Hematopoietic multipotent progenitor cell treated with erythropoietin and hydrocortisone succinate and interleukin-3 and kit ligand, for 4 days (in vitro differentiated cells): ENCODE measurements at regions not wholly inside any gene's neighbourhood (a gene's known extent, or its start where the extent isn't known, plus 50 kb on each side); places are given as distances from the start of the nearest gene placed in this dataset.
"Not testable (repeated sequence)": the region's sequence is repeated elsewhere in the genome, so short reads cannot be mapped to it uniquely, and the experiment has no call there.

Experiments used
- DNase-seq: peaks from one replicate; pipeline ENCODE4 v3.0.0-alpha.2; 2015

- no peak for DNase-seq
Observed at GRCh38 chr18:42334931-42335330, 379.9 kb downstream of the PIK3C3 start.

DNA sequence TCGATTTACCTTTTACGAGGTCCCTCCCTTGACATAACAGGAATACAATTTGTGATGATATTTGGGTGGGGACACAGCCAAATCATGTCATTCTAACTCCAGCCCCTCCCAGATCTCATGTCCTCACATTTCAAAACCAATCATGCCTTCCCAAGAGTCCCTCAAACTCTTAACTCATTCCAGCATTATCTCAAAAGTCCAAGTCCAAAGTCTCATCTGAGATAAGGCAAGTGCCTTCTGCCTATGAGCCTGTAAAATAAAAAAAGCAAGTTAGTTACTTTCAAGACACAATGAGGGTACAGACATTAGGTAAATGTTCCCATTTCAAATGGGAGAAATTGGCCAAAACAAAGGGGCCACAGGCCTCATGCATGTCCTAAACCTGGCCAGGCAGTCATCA lies 381.1 kb downstream of the PIK3C3 start:
- DNase-seq, result no peak

GRCh38 chr18:42337337-42337736 lies 382.3 kb downstream of the PIK3C3 start:
- not testable (repeated sequence) for DNase-seq

DNA sequence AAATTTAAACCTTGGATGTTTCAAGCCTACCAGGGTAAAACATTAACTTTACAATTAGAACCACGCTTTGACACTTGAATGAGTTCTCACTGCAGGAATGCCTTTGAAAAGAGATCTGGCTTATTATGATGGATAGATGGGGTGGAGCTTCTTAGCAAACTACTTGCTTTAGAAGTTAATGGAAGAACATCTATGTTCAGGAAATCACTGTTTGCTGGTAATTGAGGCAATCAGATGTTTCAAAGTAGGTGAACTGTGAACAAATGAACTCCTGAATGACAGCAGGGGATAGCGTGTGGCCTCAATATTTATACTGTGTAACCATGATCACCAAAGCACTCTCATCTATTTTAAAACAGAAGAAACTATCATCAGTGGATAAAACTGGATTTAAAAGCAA lies 383.6 kb downstream of the PIK3C3 start:
- no peak for DNase-seq

DNA sequence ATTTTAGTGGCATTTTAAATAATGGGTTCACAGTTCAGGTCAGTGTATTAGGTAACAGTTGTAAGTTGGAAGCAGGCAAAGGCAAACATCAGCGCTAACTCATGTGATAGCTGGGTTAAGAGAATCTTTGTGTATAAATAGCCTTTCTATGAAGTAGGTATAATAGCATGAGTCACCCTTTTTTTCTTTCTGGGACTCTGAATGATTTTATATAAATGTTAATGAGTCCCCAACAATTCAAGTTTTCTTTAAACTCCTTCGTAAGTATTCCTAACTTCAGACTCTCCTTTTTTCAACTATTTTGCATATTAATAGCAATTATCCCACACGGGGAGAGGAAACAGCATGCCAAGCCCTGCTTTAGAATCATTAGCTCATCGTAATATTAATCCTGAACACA lies 384.3 kb downstream of the PIK3C3 start:
- no peak for DNase-seq

GRCh38 chr18:42340423-42341009 lies 385.5 kb downstream of the PIK3C3 start:
- DNase-seq, result no peak

GRCh38 chr18:42341423-42341822 lies 386.4 kb downstream of the PIK3C3 start:
- DNase-seq, result no peak

DNA sequence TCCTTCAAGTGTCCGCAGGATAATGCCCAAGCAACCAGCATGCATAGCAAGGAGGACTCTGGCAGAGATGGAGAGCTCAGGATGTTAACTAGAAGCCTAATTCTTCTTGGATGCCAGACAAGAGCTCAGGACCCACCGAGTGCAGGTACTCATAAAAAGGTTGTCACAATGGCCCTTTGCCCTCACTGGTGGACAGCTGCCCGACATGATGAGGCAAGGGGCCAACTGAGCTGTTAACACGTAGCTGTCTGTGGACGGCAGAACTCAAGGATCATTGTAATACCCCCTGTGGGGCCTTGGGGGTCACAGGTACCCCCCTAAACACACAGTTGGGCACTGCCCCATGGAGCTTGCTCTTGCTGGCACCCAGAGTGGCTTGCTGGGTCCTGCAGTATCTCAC lies 393.7 kb downstream of the PIK3C3 start:
- no peak for DNase-seq

DNA sequence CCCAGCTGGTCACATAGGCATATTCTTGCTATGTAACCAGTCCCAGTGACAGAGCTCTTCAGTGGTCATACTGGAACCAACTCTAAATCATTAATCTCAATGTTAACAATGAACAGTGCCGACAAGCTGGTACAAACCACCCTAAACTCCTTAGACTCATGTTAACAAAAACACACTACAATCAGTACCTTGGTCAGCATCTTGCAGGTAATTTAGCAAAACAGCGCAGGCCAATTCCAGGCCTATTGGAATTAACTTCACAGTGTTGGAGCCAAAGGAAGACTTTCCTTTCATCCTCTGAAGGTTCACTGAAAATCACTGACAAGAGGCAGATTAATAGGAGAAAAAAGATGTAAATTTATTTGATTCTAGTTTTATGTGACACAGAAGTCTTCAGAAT lies 396.4 kb downstream of the PIK3C3 start:
- DNase-seq, result no peak

DNA sequence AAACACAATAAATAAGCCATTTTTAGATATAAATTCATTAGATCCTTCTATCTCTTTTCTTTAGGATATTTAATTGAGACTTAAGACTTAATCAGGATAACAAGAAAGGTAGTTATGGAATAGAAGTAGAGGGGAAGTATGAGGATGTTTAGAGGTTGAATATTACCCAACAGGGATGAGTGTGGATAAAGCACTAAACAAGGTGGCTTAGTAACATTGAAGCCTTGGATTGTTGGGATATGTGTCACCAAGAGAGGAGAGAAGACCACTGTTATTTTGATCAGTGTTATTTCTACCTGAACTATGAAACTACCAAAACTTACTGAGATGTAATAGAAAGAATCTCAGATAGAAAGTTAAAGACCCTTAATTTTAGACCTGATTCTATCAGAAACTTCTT lies 405.7 kb downstream of the PIK3C3 start:
- no peak for DNase-seq

- DNase-seq, result no peak
Observed at GRCh38 chr18:42363446-42364441, 408.7 kb downstream of the PIK3C3 start.

GRCh38 chr18:42364766-42365165 lies 409.7 kb downstream of the PIK3C3 start:
- DNase-seq, result no peak

DNA sequence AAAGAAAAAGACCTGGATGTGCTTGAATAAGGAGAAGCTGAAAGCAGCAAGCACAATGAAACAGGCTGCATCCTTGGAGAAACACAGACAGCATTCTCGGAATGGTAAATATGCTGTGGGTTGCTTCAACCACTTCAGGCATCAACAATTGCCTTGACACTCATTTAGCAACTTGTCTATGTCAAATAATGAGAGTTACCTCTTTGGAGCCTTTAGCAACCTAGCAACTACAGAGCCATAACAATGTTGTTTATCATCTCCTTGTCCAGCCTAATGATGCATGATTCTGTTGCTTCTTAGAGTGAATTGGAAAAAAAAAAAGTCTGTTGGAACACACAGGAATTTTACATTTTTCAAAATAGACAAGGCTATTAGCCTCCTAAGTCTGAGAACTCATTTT lies 410.6 kb downstream of the PIK3C3 start:
- DNase-seq, result no peak

DNA sequence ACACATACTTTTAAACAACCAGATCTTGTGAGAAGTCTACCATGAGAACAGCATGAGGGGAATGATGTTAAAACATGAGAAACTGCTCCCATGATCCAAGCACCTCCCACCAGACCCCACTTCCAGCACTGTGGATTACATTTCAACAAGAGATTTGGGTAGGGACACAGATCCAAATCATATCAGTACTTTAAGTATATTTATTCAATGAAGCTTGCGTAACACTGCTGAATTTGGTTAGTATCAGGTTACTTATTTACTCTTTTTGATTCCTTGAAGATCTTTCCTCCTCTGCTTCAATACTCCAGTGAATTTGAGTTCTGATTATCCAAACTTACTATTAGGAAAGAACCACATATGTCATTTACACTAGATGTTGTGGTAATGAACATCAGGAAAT lies 418.6 kb downstream of the PIK3C3 start:
- no peak for DNase-seq

DNA sequence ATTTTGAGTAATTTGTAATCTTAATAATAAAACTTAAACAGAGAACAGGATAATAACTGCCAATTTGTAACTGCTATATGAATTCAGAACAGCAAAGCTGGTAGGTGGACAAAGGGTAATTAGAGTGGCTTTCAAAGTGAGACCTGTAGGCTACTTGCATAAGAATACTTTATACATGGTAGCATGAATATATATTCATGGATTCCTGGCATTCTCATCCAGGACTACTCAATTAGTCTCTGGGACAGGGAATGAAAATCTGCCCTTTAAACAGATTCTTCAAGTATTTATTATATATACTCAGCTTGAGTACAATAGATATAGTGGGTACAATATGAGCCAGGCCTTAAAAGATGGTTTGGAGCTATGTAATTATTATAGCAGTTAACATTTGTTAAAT lies 419.9 kb downstream of the PIK3C3 start:
- DNase-seq, result no peak

GRCh38 chr18:42378854-42379253 lies 423.8 kb downstream of the PIK3C3 start:
- DNase-seq, result not testable (repeated sequence)

GRCh38 chr18:42381236-42381635 lies 426.2 kb downstream of the PIK3C3 start:
- not testable (repeated sequence) for DNase-seq

GRCh38 chr18:42392416-42392815 lies 437.4 kb downstream of the PIK3C3 start:
- no peak for DNase-seq

- no peak for DNase-seq
Observed at GRCh38 chr18:42392926-42393325, 437.9 kb downstream of the PIK3C3 start.

- no peak for DNase-seq
Observed at GRCh38 chr18:42394238-42394637, 439.2 kb downstream of the PIK3C3 start.

DNA sequence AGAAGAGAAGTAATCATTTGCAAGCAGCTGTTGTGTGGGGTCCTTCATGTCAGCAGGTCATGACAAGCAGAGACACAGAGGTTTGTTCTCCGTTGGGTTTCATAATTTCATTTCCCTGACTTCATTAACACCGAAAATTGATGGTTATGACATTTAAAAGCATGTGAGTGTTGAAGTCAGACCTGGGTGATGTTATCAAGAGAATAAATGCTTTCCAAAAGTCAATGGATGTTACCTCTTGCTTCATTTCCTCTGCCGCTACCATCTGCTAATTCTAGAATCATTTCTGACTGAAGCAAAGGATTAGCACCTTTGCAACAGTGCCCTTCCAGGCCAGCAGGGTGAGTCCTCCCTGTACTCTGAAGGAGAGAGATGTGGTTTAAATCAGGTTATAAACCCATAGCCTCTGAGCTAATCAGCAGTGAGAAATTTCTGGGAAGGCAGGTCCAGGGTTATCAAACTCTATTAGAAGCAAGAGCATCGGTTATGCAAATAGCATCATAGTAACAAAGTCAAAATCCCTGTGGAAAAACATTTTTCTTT lies 446.2 kb downstream of the PIK3C3 start:
- no peak for DNase-seq

GRCh38 chr18:42404151-42404550 lies 449.1 kb downstream of the PIK3C3 start:
- no peak for DNase-seq

GRCh38 chr18:42409005-42409404 lies 454.0 kb downstream of the PIK3C3 start:
- no peak for DNase-seq

GRCh38 chr18:42412281-42412680 lies 457.2 kb downstream of the PIK3C3 start:
- no peak for DNase-seq
